B cell (primary cell): ENCODE measurements at regions not wholly inside any gene's neighbourhood (a gene's known extent, or its start where the extent isn't known, plus 50 kb on each side); places are given as distances from the start of the nearest gene placed in this dataset.
A peak's percentile ranks its signal among the peaks of the same experiment; 100 is the strongest.

Experiments
- ATAC-seq: fragments of 200-7000 bp; cut with Tn5 transposase; one replicate; pipeline ENCODE4 v1.10.0; 2021; ENCODE audit warnings: low read depth, mild to moderate bottlenecking, moderate number of reproducible peaks, moderate library complexity
- CTCF ChIA-PET: fragments of 350-600 bp; sonication (Branson Sonifier 250); formaldehyde crosslinking; loops from one replicate; lab custom pipeline; 2021; ENCODE audit warnings: antibody characterized with exemption, inconsistent platforms; lab: Charles Lee
- POLR2A ChIA-PET: fragments of 350-600 bp; sonication (Branson Sonifier 250); formaldehyde crosslinking; loops from one replicate; lab custom pipeline; 2021; ENCODE audit warnings: antibody characterized with exemption; lab: Charles Lee
- DNase-seq: peaks from one replicate; pipeline ENCODE4 v3.0.0; 2013
- H2AFZ ChIP-seq: 2 replicates; pipeline ENCODE4 v1.6.1; 2012; ENCODE audit warnings: mild to moderate bottlenecking, low read depth, low read length; ENCODE audit not compliant: insufficient read depth, poor library complexity, severe bottlenecking
- H3K27ac ChIP-seq, 2 donors: 1 replicate in 1 of 2; 2 replicates in 1 of 2; pipeline ENCODE4 v1.5.1; 2012 to 2013; ENCODE audit warnings: low read length in 2 of 2, mild to moderate bottlenecking in 2 of 2, moderate library complexity in 1 of 2
- H3K27me3 ChIP-seq, 4 experiments: fragments of 200-600 bp in 1 of 4; sonication (generic) in 1 of 4; replicated peaks in 1 of 4; 1 replicate in 2 of 4; 2 replicates in 2 of 4; pipeline versions ENCODE4 v1.6.1 to v1.7.0; 2013 to 2016; ENCODE audit warnings: low read length in 3 of 4, mild to moderate bottlenecking in 2 of 4, mixed read lengths in 1 of 4, moderate library complexity in 1 of 4; ENCODE audit not compliant: insufficient read depth in 4 of 4, control insufficient read depth in 3 of 4; ENCODE audit errors: control extremely low read depth in 1 of 4
- H3K36me3 ChIP-seq, 2 experiments: replicated peaks in 1 of 2; 1 replicate in 1 of 2; 2 replicates in 1 of 2; pipeline versions ENCODE4 v1.6.1 to v1.7.1; 2013; ENCODE audit warnings: low read length in 1 of 2; ENCODE audit not compliant: insufficient read depth in 2 of 2, control insufficient read depth in 1 of 2; ENCODE audit errors: control extremely low read depth in 1 of 2, extremely low read depth in 1 of 2
- H3K4me1 ChIP-seq, 2 donors: fragments of 200-600 bp in 1 of 2; sonication (generic) in 1 of 2; 1 replicate in 1 of 2; 2 replicates in 1 of 2; pipeline versions ENCODE4 v1.5.1 to v1.6.1; 2013 to 2017; ENCODE audit warnings: low read length in 2 of 2; ENCODE audit not compliant: control insufficient read depth in 2 of 2, insufficient read depth in 2 of 2
- H3K4me2 ChIP-seq: replicated peaks from 2 replicates; pipeline ENCODE3; 2012; ENCODE audit warnings: mild to moderate bottlenecking, low read depth, low read length; ENCODE audit not compliant: poor library complexity, severe bottlenecking
- H3K4me3 ChIP-seq, 5 experiments: fragments of 200-600 bp in 1 of 5; sonication (generic) in 1 of 5; 1 replicate in 3 of 5; 2 replicates in 2 of 5; pipeline versions ENCODE4 v1.5.1 to v1.7.0; 2011 to 2016; ENCODE audit warnings: low read length in 4 of 5, mild to moderate bottlenecking in 4 of 5, low read depth in 2 of 5, control low read depth in 1 of 5, moderate library complexity in 1 of 5; ENCODE audit not compliant: insufficient read depth in 1 of 5; ENCODE audit errors: control extremely low read depth in 1 of 5, extremely low read depth in 1 of 5
- H3K79me2 ChIP-seq: fragments of 200-600 bp; sonication (generic); one replicate; pipeline ENCODE4 v1.6.0; 2016; ENCODE audit warnings: low read length; ENCODE audit not compliant: control insufficient read depth, insufficient read depth
- H3K9ac ChIP-seq: fragments of 200-600 bp; sonication (generic); 2 replicates; pipeline ENCODE4 v1.6.1; 2017; ENCODE audit warnings: mild to moderate bottlenecking, low read length, moderate library complexity
- H3K9me3 ChIP-seq, 3 donors: one replicate each; pipeline versions ENCODE4 v1.6.1 to v1.7.1; 2013; ENCODE audit warnings: low read length in 2 of 3; ENCODE audit not compliant: control insufficient read depth in 2 of 3, insufficient read depth in 1 of 3; ENCODE audit errors: control extremely low read depth in 1 of 3
- H4K20me1 ChIP-seq: 2 replicates; pipeline ENCODE4 v1.6.0; 2012; ENCODE audit warnings: mild to moderate bottlenecking, low read length; ENCODE audit not compliant: insufficient read depth, control insufficient read depth, poor library complexity, severe bottlenecking
- H3K27ac Mint-ChIP-seq: one replicate; pipeline ENCODE4 v1.8.0; 2021; ENCODE audit warnings: mixed read lengths
- H3K27me3 Mint-ChIP-seq: one replicate; pipeline ENCODE4 v1.8.0; 2021; ENCODE audit warnings: mixed read lengths
- H3K4me1 Mint-ChIP-seq: one replicate; pipeline ENCODE4 v1.8.0; 2021; ENCODE audit warnings: mixed read lengths
- H3K4me3 Mint-ChIP-seq: one replicate; pipeline ENCODE4 v1.8.0; 2021; ENCODE audit warnings: mixed read lengths
- H3K9me3 Mint-ChIP-seq: one replicate; pipeline ENCODE4 v1.8.0; 2022; ENCODE audit warnings: mixed read lengths; ENCODE audit not compliant: insufficient read depth
- EZH2 ChIP-seq: IDR thresholded peaks from 2 replicates; pipeline ENCODE4 v1.6.1; 2012; ENCODE audit warnings: borderline replicate concordance, low read depth, mild to moderate bottlenecking, moderate library complexity, low read length; ENCODE audit not compliant: insufficient read depth, poor library complexity, severe bottlenecking
- WGBS: methylation state at CpG from one replicate; pipeline ENCODE4 v1.1.5; 2013; ENCODE audit warnings: missing lambda C conversion rate; ENCODE audit not compliant: insufficient coverage; 5-methylcytosine and 5-hydroxymethylcytosine counted together
- intact Hi-C: fragments of 100-400 bp; cut with micrococcal nuclease; formaldehyde crosslinking; loops from one replicate; pipeline ENCODE4 v1.10.0; 2022
- TF ChIP-seq, protein P1 (sequence below): fragments of 200-600 bp; IDR thresholded peaks from one replicate; pipeline ENCODE4 v1.8.0; 2022; ENCODE audit warnings: antibody characterized with exemption, mild to moderate bottlenecking

DNA sequence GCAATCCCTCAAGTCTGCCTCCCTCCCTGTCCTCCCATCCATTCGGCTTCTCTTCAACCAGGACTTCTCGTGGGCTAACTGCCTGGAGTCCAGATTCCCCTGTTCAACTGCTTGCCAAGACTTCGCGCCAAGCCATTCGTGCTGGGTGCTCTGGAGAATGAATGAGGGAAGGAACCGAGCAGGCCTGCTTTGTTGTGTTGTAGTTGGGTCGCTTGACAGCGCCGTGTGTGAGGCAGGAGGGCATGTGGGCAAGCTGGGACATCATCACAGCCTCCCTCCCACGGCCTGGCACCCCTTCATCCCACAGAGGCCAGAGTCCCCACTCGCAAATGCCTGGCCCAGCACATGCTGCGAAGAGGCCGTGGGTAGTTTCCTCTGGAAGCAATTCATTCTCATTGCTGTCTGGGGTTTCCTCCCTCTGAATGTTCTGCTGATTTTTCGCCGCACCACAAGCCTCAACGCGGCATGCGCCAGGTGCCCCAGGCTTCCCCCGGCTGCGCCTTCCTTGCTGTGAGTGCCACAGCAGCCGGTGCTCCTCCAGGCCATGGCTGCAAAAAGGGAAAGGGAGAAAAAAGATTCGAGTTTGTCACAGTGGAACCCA lies 336.0 kb downstream of the QKI start:
- ATAC-seq: no peak
- H3K27me3 ChIP-seq: peaks cover 0 to 46% (median 9%) of the 10 kb centered on the region in 4 experiments
- H3K79me2 ChIP-seq: no peaks in the 10 kb centered on the region
- H3K4me3 Mint-ChIP-seq: peak overlapping the region; percentile 54
- TF ChIP-seq, protein P1, sequence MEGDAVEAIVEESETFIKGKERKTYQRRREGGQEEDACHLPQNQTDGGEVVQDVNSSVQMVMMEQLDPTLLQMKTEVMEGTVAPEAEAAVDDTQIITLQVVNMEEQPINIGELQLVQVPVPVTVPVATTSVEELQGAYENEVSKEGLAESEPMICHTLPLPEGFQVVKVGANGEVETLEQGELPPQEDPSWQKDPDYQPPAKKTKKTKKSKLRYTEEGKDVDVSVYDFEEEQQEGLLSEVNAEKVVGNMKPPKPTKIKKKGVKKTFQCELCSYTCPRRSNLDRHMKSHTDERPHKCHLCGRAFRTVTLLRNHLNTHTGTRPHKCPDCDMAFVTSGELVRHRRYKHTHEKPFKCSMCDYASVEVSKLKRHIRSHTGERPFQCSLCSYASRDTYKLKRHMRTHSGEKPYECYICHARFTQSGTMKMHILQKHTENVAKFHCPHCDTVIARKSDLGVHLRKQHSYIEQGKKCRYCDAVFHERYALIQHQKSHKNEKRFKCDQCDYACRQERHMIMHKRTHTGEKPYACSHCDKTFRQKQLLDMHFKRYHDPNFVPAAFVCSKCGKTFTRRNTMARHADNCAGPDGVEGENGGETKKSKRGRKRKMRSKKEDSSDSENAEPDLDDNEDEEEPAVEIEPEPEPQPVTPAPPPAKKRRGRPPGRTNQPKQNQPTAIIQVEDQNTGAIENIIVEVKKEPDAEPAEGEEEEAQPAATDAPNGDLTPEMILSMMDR: no peak
- TF ChIP-seq EZH2: no peak
- H3K36me3 ChIP-seq: no peaks in the 10 kb centered on the region
- H3K27me3 Mint-ChIP-seq: peaks cover 45% of the 10 kb centered on the region
- H3K4me1 Mint-ChIP-seq: peaks cover 27% of the 10 kb centered on the region
- peak overlapping the region; percentile 31 for H2AFZ ChIP-seq
- H3K4me3 ChIP-seq: peak overlapping the region in 2 of 5 experiments; percentile 2 to 23
- peaks cover 21 to 25% of the 10 kb centered on the region in 2 donors for H3K4me1 ChIP-seq
- WGBS: 17% methylated on average over 16 of the region's 22 CpGs
- H3K27ac Mint-ChIP-seq: peak overlapping the region; percentile 37
- H3K9ac ChIP-seq: peak overlapping the region; percentile 19
- no peaks in the 10 kb centered on the region for H3K9me3 Mint-ChIP-seq
- ChIA-PET POLR2A (no interaction called here), CTCF (no interaction called here)
- peaks cover 0 to 31% (median 3%) of the 10 kb centered on the region in 3 donors for H3K9me3 ChIP-seq
- peak overlapping the region; percentile 46 for H3K4me2 ChIP-seq
- intact Hi-C loops: no loop called here
- no peaks in the 10 kb centered on the region for H4K20me1 ChIP-seq
- peak; percentile 44 for DNase-seq
- H3K27ac ChIP-seq: no peak overlapping the region

DNA sequence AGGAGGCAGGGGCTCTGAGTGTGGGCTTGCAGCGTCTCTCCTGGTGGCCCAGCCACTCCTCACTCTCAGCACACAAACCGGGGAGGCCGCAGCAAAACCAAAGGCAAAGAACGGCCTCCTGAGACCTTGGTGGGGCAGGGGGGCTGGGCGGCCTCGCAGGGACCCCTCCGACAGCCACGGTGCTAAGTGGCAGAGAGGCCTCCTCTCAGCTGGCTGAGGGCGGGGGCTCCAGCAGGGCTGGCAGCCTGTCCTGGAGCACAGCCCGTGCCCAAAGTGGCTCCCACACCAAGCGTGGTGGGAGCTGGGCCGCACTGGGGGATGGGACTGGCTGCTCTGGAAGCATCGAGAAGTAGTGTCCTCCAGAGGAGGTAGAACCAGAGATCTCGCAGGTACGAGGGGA lies 334.4 kb downstream of the QKI start:
- POLR2A ChIA-PET: no interaction called here
- peaks cover 0 to 33% (median 3%) of the 10 kb centered on the region in 3 donors for H3K9me3 ChIP-seq

More for the DNA sequence above, 334.4 kb downstream of the QKI start:
- TF ChIP-seq EZH2: no peak
- TF ChIP-seq, protein P1: no peak
- Histone ChIP-seq H3K79me2 (no peaks in the 10 kb centered on the region), H2AFZ (no peak overlapping the region), H3K9ac (no peak overlapping the region), H3K4me2 (no peak overlapping the region), H4K20me1 (no peaks in the 10 kb centered on the region), H3K4me3 (no peak overlapping the region), H3K27ac (no peak overlapping the region), H3K4me1 (peaks cover 15 to 17% of the 10 kb centered on the region in 2 donors), H3K27me3 (peaks cover 0 to 54% (median 9%) of the 10 kb centered on the region in 4 experiments), H3K36me3 (no peaks in the 10 kb centered on the region)
- Mint-ChIP-seq H3K4me1 (peaks cover 18% of the 10 kb centered on the region), H3K9me3 (no peaks in the 10 kb centered on the region), H3K27ac (no peak overlapping the region), H3K27me3 (peaks cover 45% of the 10 kb centered on the region), H3K4me3 (no peak overlapping the region)
- intact Hi-C loops: no loop called here
- CTCF ChIA-PET: no interaction called here
- DNase-seq (no peak), ATAC-seq (no peak)
- 92% methylated on average over 14 of the region's 15 CpGs for WGBS
